Stimulated activated CD4-positive, alpha-beta T cell treated with anti-CD3 and anti-CD28 coated beads, Interleukin-1b, Interleukin-23, amount 100 ng/mL, for 4 hours (primary cell): ENCODE measurements at regions not wholly inside any gene's neighbourhood (a gene's known extent, or its start where the extent isn't known, plus 50 kb on each side); places are given as distances from the start of the nearest gene placed in this dataset.

Source experiments
- DNase-seq, 2 donors: peaks; one replicate each; pipeline ENCODE4 v3.0.0-alpha.2; 2020; ENCODE audit warnings: low read depth in 2 of 2

DNA sequence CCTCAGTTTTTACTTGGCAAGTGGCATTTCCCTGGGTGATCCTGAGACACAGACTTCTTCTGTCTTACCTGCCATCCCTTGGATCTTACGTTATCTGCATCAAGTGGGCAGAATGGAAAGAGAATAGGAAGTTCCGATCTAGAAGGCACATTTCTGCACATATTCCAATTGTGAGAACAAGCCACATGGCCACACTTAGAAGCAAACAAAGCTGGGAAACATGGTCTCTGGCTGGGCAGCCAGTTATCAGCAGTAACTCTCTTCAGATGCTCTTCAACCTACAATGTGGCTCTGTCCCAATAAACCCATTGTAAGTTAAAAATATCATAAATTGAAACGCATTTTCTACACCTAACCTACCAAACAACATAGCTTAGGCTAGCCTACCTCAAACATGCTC, 67.3 kb upstream of the CCN6 start:
- no peak for DNase-seq

DNA sequence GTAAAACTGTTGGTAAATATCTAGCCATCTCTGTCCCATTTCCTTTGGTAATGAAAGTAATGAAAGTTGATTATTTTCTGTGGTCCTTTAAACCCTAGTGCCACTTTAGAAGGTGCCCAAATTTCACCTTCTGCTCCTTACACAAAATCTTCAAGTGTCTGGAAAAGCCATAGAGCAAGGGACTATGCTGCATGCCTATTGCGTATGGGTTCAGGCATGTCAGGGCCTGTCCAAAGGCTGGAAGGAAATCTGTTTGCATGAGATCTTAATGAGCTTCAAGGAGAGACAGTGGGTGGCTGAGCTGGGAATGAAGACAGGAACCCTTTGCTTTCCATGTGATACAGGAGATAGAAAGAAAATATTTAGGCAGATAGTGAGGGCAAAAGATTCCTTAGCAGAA, 66.6 kb upstream of the CCN6 start:
- no peak for DNase-seq

DNA sequence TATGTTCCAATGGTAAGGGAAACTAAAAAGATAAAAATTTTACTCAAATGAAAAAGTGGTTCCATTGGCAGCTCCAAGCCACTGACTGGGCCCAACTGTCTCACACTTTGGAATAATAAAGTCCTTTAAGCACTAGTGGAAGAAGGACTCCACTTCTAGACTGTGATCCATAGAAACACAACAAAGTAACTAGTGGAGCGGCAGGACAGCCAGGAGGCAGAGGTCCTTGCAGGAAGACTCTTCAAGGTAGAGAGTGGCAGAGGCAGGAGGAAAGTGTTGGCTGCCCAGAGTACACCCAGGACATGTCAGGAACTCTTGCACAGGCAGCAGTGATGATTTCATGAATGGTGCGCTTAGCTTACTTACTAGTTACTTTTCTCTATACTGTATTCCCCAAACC, 65.0 kb upstream of the CCN6 start:
- no peak for DNase-seq

DNA sequence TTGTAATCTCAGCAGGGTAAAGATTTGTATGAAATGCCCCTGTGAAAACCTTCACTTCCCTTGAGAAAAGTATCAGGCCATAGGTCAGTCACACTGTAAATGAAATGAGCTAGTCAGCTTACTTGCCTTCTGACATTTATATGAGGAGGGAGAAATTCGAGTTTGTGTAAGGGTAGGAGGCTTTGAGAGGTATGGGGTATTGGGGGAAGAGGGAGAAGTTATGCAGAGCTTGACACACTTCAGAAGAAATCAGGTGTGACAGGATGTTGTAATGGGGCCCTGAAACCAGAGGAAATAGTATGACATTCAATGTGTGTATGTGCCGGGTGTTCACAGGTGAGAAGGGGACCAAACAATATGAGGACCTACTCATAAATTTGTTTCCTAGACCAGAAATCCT, 64.2 kb upstream of the CCN6 start:
- DNase-seq: no peak

DNA sequence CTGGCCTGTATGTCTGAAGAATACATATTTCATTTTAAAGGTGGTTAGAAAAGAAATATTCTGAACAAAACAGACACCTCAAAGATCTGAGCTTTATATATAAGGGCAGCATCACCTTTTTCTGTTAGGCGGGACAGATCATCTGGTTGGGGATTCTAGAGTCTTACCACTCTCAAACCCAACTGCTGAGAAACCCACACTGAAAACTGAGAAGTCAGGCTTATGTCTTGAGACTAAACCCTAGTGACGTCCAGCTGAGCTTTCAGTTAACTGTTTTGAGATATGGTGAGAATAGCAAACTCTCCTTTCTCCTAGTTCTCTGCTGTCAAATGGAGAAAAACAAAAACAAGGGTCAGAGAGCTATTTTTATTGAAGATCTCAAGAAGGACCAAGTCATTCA, 63.7 kb upstream of the CCN6 start:
- DNase-seq: no peak

DNA sequence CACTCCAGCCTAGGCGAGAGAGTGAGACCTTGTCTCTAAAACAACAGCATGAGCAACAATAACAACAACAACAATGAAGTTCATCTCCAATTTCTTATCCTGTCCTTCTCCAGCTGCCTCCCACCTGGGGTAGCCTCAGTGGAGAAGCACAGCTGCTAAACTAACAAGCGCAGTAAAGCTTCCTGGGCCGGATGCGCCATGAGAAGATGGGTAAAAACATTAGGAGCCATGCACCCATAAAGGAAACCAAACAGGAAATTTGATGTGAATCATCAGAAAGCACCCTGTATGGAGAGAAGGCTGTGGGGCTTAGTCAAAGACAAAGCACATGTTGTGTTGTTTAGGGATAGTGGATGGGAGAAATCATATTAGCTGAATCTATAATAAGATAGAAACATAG, 61.1 kb upstream of the CCN6 start:
- DNase-seq: no peak

DNA sequence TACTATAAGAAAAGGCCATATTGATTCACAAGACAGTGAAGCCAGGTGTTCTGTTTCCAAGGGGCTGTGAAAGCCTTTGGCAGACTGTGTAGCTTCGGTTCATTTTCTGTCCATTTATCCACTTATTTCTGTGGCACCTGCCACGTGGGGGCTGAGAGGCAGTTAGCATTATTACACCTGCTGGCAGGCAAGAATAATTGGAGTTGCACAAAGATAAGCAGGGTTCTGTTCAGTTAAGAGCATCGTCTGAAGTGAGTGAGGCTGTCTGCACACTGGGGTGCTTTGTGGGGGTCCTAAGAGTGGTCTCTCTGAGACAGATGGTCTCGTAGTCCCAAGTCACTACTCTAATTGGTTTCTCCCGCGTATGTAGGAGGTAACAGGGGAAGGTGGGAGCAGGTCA, 60.6 kb upstream of the CCN6 start:
- no peak for DNase-seq

DNA sequence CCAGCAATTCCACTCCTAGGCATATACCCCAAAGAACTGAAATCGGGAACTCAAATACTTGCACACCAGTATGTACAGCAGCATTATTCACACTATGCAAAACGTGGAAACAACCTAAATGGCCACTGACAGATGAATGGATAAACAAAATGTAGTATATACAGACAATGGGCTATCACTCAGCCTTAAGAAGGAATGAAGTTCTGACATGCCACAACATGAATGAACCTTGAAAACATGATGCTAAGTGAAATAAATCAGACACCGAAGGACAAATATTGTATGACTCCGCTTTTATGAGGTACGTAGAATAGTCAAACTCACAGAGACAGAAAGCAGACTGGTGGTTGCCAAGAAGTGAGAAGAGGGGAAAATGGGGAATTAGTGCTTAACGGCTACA, 59.1 kb upstream of the CCN6 start:
- no peak for DNase-seq

DNA sequence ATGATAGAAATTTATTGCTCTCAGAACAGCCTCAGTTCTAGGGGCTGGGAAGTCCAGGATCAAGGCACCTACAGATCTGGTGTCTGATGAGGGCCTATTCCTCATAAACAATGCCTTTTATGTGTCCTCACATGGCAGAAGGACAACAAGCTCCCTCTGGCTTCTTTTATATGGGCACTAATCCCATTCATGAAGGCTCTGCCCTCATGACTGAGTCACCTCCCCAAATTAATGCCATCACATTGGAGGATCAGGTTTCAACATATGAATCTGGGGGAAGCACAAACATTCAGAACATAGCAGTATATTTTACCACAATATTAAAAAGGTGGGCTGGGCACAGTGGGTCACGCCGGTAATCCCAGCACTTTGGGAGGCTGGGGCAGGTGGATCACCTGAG, 58.5 kb upstream of the CCN6 start:
- no peak for DNase-seq

DNA sequence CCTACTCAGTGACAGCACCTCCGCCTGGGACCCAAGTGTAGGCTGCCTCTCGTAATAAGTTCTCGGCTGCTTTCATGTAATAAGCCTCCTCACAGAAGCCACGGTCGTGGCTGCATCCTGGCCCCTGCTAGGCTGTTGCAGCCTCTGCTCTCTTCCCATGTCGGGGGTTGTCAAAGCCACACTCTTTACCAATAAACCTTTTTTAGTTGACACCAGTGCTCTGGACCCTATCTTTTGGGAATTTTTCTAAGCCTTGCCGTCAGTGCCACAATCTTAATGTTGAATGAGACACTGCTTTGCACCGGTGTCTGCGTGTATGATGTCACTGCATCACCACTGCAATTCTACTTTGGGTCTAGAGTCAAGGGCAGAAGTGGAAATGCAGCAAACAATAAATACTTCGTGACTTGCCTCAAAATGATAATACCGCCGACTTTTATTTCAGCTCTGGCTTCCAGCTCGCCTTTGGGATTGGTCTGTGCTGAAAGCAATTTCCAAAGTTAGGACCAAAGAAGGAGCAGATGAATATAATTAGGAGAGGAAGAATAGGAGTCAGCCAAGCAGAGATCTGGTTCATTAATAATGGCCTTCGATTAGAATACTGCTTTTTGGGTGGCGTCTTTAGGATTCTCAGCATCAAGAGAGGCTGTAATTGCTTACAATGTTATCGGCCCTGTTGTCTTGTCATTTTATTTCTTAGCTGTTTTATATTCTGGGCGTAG, 57.6 kb upstream of the CCN6 start:
- DNase-seq: no peak

DNA sequence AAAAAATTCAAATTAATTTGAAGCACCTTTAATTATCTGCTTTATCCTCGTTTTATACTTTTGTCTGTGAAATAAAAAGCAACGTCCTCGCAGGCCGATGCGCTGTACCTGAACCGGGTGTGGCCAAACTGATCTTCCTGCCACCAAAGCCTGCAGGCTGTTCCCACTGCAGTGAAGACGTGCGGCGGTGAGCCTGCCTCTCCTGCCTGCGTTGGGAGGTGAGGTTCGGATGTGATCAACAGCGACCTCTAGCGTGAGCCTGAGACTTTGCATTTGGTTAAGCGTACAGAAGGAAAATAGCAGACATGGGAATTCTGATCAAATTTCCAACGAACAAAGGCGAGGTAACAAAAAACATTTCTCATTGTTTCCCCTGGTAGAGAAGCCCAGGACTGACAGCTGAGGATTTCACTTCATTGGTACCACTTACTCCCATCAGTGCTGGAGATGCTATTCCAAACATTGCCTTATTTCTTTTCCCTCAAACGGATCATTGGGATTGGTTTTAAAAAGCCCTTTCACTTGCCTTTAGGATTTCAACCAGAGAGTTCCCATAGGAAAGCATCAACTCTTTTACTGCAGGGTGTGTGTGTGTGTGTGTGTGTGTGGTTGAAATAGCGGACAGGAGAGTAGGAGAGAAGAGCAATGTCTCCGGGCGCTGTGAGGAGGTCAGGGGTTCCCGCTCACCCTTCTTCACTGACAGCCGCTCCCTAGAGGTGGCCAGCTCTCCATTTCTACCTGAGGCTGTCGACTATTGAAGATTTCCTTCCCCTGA, 56.6 kb upstream of the CCN6 start:
- peak; percentile 61 to 75 for DNase-seq

DNA sequence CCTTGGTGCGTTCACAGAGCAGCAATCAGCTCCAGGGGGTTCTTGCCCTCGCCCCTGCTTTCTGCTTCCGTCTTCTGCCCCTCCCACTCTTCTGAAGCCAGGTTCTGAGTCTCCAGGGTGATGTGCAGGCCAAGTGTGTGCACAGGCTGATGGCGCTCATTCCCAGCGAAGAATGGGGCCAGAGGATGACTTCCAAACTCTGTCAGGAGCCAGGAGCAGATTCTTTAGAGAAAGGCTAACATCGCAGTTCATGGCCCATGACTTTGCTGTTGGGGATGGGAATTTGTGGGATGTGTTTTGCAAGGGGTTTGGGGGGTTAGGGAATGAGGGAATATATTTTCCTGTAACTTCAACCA, 56.1 kb upstream of the CCN6 start:
- no peak for DNase-seq

DNA sequence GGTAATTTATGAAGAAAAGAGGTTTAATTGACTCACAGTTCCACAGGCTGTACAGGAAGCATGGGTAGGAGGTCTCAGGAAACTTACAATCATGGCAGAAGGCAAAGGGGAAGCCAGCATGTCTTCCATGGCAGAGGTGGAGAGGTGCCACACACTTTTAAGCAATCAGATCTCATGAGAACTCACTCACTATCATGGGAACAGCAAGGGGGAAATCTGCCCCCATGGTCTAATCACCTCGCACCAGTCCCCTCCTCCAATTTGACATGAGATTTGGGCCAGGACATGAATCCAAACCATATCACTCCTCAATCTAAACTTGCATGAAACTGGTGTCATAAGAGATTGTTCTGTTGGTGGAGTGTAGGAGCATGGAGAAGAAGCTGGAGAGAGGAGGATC, 51.6 kb upstream of the CCN6 start:
- DNase-seq: no peak
